ENCODE measurements at regions not wholly inside any gene's neighbourhood (a gene's known extent, or its start where the extent isn't known, plus 50 kb on each side); places are given as distances from the start of the nearest gene placed in this dataset.
A peak's percentile ranks its signal among the peaks of the same experiment; 100 is the strongest.

DNA sequence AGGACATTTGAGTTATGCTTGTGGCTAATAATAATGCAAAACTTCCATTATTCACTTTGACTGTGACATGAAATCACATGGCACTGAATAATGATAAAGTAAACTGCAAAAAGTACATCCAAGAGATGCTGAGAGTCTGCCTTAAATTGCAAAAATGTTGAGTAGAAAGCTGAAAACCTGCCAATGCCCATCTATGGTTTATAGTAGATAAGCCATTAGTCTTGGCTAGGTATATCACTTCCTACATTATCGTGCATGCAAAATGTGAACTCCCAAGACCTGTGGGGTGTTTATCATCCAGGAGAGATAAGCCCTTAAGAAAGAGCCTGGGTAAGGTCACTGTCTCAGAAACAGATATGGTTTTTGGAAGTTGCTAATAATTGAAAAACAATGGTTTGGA lies 208.7 kb upstream of the DPYD start:
- Histone ChIP-seq H3K4me1 (ENCODE audit: control insufficient read depth in 1 of 2, insufficient read depth in 2 of 2, low read depth in 1 of 2, low read length in 1 of 2) (peaks cover 3 to 10% of the 10 kb centered on the region in 2 experiments; a peak in 2 of 4 replicates), H3K4me2 (no peak overlapping the region), H3F3A (replicated peaks; ENCODE audit: insufficient read depth) (no peaks in the 10 kb centered on the region), H3K27ac (ENCODE audit: low read depth in 2 of 2, low read length in 1 of 2) (no peak overlapping the region), H3K9ac (no peak overlapping the region), H3K27me3 (ENCODE audit: insufficient read depth) (no peaks in the 10 kb centered on the region), H3K36me3 (replicated peaks in 1 of 2; ENCODE audit: control insufficient read depth in 1 of 2, insufficient read depth in 2 of 2, low read length in 1 of 2) (no peaks in the 10 kb centered on the region), H4K20me1 (ENCODE audit: insufficient read depth) (no peaks in the 10 kb centered on the region), H3K9me3 (no peaks in the 10 kb centered on the region), H3K4me3 (ENCODE audit: low read depth in 2 of 2, low read length in 1 of 2) (no peak overlapping the region), H3K9me2 (no peaks in the 10 kb centered on the region), H2AFZ (ENCODE audit: low read depth) (no peak overlapping the region), H3K79me2 (ENCODE audit: insufficient read depth) (no peaks in the 10 kb centered on the region)
- ChIA-PET POLR2A (no interaction called here), CTCF (interaction anchor here (1.9 kb wide), 1 partner anchor 339 kb away, joined by 6 read pairs; no protein-coding TSS in a partner anchor)
- TF ChIP-seq, protein P1, sequence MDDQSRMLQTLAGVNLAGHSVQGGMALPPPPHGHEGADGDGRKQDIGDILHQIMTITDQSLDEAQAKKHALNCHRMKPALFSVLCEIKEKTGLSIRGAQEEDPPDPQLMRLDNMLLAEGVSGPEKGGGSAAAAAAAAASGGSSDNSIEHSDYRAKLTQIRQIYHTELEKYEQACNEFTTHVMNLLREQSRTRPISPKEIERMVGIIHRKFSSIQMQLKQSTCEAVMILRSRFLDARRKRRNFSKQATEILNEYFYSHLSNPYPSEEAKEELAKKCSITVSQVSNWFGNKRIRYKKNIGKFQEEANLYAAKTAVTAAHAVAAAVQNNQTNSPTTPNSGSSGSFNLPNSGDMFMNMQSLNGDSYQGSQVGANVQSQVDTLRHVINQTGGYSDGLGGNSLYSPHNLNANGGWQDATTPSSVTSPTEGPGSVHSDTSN (IDR thresholded peaks at IDR 0.05) = no peak
- TF ChIP-seq USF2 (IDR thresholded peaks at IDR 0.05; ENCODE audit: borderline replicate concordance, low read depth, low read length) (no peak), ELF1 (IDR thresholded peaks at IDR 0.05) (no peak), FOXM1 (IDR thresholded peaks at IDR 0.05; ENCODE audit: low read depth) (no peak)
- DNase-seq = no peak
- 67% methylated on average over 1 of the region's 1 CpG for WGBS (ENCODE audit: low lambda C conversion rate)

- DNase-seq = peak; percentile 3
- Histone ChIP-seq H3K36me3 (replicated peaks in 1 of 2; ENCODE audit: control insufficient read depth in 1 of 2, insufficient read depth in 2 of 2, low read length in 1 of 2) (no peaks in the 10 kb centered on the region), H3K9me2 (no peaks in the 10 kb centered on the region), H3K27ac (ENCODE audit: low read depth in 2 of 2, low read length in 1 of 2) (peak overlapping the region in 1 of 2 experiments; percentile 9; a peak in 1 of 4 replicates), H3K4me3 (ENCODE audit: low read depth in 2 of 2, low read length in 1 of 2) (no peak overlapping the region), H3K79me2 (ENCODE audit: insufficient read depth) (no peaks in the 10 kb centered on the region), H3K9me3 (no peaks in the 10 kb centered on the region), H3K4me1 (ENCODE audit: control insufficient read depth in 1 of 2, insufficient read depth in 2 of 2, low read depth in 1 of 2, low read length in 1 of 2) (peaks cover 3 to 10% of the 10 kb centered on the region in 2 experiments; a peak in 2 of 4 replicates), H3K4me2 (no peak overlapping the region), H3F3A (replicated peaks; ENCODE audit: insufficient read depth) (no peaks in the 10 kb centered on the region), H3K27me3 (ENCODE audit: insufficient read depth) (no peaks in the 10 kb centered on the region), H3K9ac (no peak overlapping the region), H4K20me1 (ENCODE audit: insufficient read depth) (no peaks in the 10 kb centered on the region), H2AFZ (ENCODE audit: low read depth) (no peak overlapping the region)
- TF ChIP-seq FOSL2 (IDR thresholded peaks at IDR 0.05; ENCODE audit: borderline replicate concordance, low read depth) = no peak
- no peak for TF ChIP-seq RAD21 (IDR thresholded peaks at IDR 0.05; ENCODE audit: low read length)
- TF ChIP-seq EP300 (IDR thresholded peaks at IDR 0.05; ENCODE audit: borderline replicate concordance in 1 of 2, low read depth in 1 of 2, low read length in 1 of 2) = peak in 1 of 2 experiments; percentile 69; a peak in 1 of 4 replicates
- TF ChIP-seq SMC3 (IDR thresholded peaks at IDR 0.05; ENCODE audit: low read depth, low read length) = no peak
- no peak for TF ChIP-seq USF2 (IDR thresholded peaks at IDR 0.05; ENCODE audit: borderline replicate concordance, low read depth, low read length)
- TF ChIP-seq, protein P2, sequence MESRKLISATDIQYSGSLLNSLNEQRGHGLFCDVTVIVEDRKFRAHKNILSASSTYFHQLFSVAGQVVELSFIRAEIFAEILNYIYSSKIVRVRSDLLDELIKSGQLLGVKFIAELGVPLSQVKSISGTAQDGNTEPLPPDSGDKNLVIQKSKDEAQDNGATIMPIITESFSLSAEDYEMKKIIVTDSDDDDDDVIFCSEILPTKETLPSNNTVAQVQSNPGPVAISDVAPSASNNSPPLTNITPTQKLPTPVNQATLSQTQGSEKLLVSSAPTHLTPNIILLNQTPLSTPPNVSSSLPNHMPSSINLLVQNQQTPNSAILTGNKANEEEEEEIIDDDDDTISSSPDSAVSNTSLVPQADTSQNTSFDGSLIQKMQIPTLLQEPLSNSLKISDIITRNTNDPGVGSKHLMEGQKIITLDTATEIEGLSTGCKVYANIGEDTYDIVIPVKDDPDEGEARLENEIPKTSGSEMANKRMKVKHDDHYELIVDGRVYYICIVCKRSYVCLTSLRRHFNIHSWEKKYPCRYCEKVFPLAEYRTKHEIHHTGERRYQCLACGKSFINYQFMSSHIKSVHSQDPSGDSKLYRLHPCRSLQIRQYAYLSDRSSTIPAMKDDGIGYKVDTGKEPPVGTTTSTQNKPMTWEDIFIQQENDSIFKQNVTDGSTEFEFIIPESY (IDR thresholded peaks at IDR 0.05; ENCODE audit: borderline replicate concordance, low read depth) = no peak
- TF ChIP-seq TEAD4 (IDR thresholded peaks at IDR 0.05; ENCODE audit: borderline replicate concordance, insufficient read depth) = no peak
- no peak for TF ChIP-seq GABPA (IDR thresholded peaks at IDR 0.05; ENCODE audit: low read depth)
- TF ChIP-seq, protein P1 (IDR thresholded peaks at IDR 0.05) = no peak
- CTCF ChIA-PET = no interaction called here
- POLR2A ChIA-PET = no interaction called here
Measured at GRCh38 chr1:98126740-98127139, 205.9 kb upstream of the DPYD start.
